Nephron progenitor cell (in vitro differentiated cells): ENCODE measurements at regions not wholly inside any gene's neighbourhood (a gene's known extent, or its start where the extent isn't known, plus 50 kb on each side); places are given as distances from the start of the nearest gene placed in this dataset.

Experiments
- DNase-seq: peaks from one replicate; pipeline ENCODE4 v3.0.0; 2021
- H3K27ac Mint-ChIP-seq: 2 replicates; pipeline ENCODE4 v1.8.0; 2021; ENCODE audit warnings: mild to moderate bottlenecking, moderate library complexity, mixed read lengths
- H3K27me3 Mint-ChIP-seq: 2 replicates; pipeline ENCODE4 v1.8.0; 2021; ENCODE audit warnings: mild to moderate bottlenecking, low read depth, mixed read lengths; ENCODE audit not compliant: poor library complexity
- H3K36me3 Mint-ChIP-seq: 2 replicates; pipeline ENCODE4 v1.8.0; 2021; ENCODE audit warnings: low read depth, mixed read lengths
- H3K4me1 Mint-ChIP-seq: 2 replicates; pipeline ENCODE4 v1.8.0; 2021; ENCODE audit warnings: mixed read lengths
- H3K4me3 Mint-ChIP-seq: 2 replicates; pipeline ENCODE4 v1.8.0; 2021; ENCODE audit warnings: mild to moderate bottlenecking, moderate library complexity, mixed read lengths
- H3K9me3 Mint-ChIP-seq: 2 replicates; pipeline ENCODE4 v1.8.0; 2021; ENCODE audit warnings: mild to moderate bottlenecking, moderate library complexity, mixed read lengths
- CTCF ChIP-seq: fragments of 200-600 bp; sonication (generic); IDR thresholded peaks from 2 replicates; pipeline ENCODE4 v1.5.0; 2021; ENCODE audit warnings: antibody characterized with exemption

- Mint-ChIP-seq H3K9me3 (peaks cover 14% of the 10 kb centered on the region), H3K27me3 (peaks cover 14% of the 10 kb centered on the region), H3K36me3 (peaks cover 5% of the 10 kb centered on the region), H3K4me1 (peaks cover 33% of the 10 kb centered on the region), H3K27ac (no peak overlapping the region), H3K4me3 (no peak overlapping the region)
- TF ChIP-seq CTCF: no peak
- no peak for DNase-seq
Observed at GRCh38 chr2:118634876-118635275, 212.6 kb downstream of the EN1 start.

GRCh38 chr2:118633371-118634018 lies 214.0 kb downstream of the EN1 start:
- DNase-seq: no peak
- Mint-ChIP-seq H3K27me3 (peaks cover 10% of the 10 kb centered on the region), H3K9me3 (peaks cover 10% of the 10 kb centered on the region), H3K4me3 (no peak overlapping the region), H3K36me3 (peaks cover 5% of the 10 kb centered on the region), H3K4me1 (peaks cover 33% of the 10 kb centered on the region), H3K27ac (peak overlapping the region; percentile 5)
- no peak for TF ChIP-seq CTCF

GRCh38 chr2:118632921-118633320 lies 214.5 kb downstream of the EN1 start:
- Mint-ChIP-seq H3K4me1 (peaks cover 33% of the 10 kb centered on the region), H3K4me3 (no peak overlapping the region), H3K27me3 (peaks cover 10% of the 10 kb centered on the region), H3K36me3 (peaks cover 5% of the 10 kb centered on the region), H3K27ac (no peak overlapping the region), H3K9me3 (peaks cover 10% of the 10 kb centered on the region)
- DNase-seq: no peak
- TF ChIP-seq CTCF: no peak

- DNase-seq: no peak
- no peak for TF ChIP-seq CTCF
- Mint-ChIP-seq H3K4me1 (peaks cover 5% of the 10 kb centered on the region), H3K36me3 (no peaks in the 10 kb centered on the region), H3K27ac (no peak overlapping the region), H3K27me3 (peaks cover 14% of the 10 kb centered on the region), H3K4me3 (no peak overlapping the region), H3K9me3 (peaks cover 6% of the 10 kb centered on the region)
Observed at GRCh38 chr2:118627156-118627555, 220.3 kb downstream of the EN1 start.

GRCh38 chr2:118622913-118623312 lies 224.5 kb downstream of the EN1 start:
- H3K9me3 Mint-ChIP-seq: peaks cover 6% of the 10 kb centered on the region
- peaks cover 5% of the 10 kb centered on the region for H3K4me1 Mint-ChIP-seq
- DNase-seq: no peak
- no peak overlapping the region for H3K4me3 Mint-ChIP-seq
- no peaks in the 10 kb centered on the region for H3K36me3 Mint-ChIP-seq
- peaks cover 16% of the 10 kb centered on the region for H3K27me3 Mint-ChIP-seq
- H3K27ac Mint-ChIP-seq: peak overlapping the region; percentile 62
- no peak for TF ChIP-seq CTCF

- peaks cover 12% of the 10 kb centered on the region for H3K27me3 Mint-ChIP-seq
- H3K4me3 Mint-ChIP-seq: no peak overlapping the region
- no peak for DNase-seq
- H3K9me3 Mint-ChIP-seq: peaks cover under 1% of the 10 kb centered on the region
- H3K27ac Mint-ChIP-seq: no peak overlapping the region
- peaks cover 5% of the 10 kb centered on the region for H3K4me1 Mint-ChIP-seq
- no peaks in the 10 kb centered on the region for H3K36me3 Mint-ChIP-seq
- no peak for TF ChIP-seq CTCF
Observed at GRCh38 chr2:118622108-118622507, 225.3 kb downstream of the EN1 start.
